ENCODE measurements at regions not wholly inside any gene's neighbourhood (a gene's known extent, or its start where the extent isn't known, plus 50 kb on each side); places are given as distances from the start of the nearest gene placed in this dataset.
"Not testable (repeated sequence)": the region's sequence is repeated elsewhere in the genome, so short reads cannot be mapped to it uniquely, and the experiment has no call there.

- intact Hi-C loops (cut with micrococcal nuclease); DNase-seq; ATAC-seq: not testable (repeated sequence)
These were observed 123.6 kb upstream of the RHOU start for GRCh38 chr1:228611707-228612106.

- ATAC-seq; intact Hi-C loops (cut with micrococcal nuclease): not testable (repeated sequence)
- peak; percentile 77 for DNase-seq
These were observed 113.1 kb upstream of the RHOU start for GRCh38 chr1:228622002-228622716.

DNA sequence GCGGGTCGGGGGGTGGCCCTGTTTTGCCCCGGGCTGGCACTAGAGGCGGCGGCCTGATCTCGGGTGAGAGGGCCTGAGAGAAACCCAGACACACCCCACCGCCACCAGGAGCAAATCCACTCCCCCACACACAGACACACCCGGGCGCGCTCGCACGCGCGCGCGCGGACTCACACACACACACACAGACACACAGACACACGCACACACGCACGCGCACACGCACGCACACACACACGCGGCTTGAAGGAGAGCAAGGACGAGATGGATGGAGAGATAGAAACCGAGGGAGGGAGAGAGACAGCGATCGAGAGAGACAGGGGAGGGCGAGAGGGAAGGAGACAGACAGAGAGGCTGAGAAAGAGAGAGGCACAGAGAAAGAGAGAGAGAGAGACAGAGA, 108.8 kb upstream of the RHOU start:
- ATAC-seq; intact Hi-C loops (cut with micrococcal nuclease): not testable (repeated sequence)
- DNase-seq, result peak; percentile 21

DNA sequence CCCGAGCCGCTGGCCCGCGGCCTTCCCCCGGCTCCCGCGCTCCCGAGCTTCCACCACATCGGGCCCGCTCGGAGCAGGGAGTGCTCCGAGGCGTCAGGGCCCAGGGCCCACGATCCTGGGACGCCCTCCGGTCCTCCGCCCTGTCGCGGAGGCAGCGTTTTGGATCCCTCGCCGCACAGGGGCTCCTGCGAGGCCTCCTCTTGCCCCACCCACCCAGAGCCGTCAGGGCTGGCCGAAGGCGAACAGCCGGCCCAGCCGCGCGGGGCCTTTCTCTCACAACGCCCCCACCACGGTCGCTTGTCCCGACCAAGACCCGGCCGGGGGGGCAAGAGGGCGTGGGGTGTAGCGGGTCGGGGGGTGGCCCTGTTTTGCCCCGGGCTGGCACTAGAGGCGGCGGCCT, 102.4 kb upstream of the RHOU start:
- intact Hi-C loops (cut with micrococcal nuclease); ATAC-seq: not testable (repeated sequence)
- peak; percentile 86 for DNase-seq

DNA sequence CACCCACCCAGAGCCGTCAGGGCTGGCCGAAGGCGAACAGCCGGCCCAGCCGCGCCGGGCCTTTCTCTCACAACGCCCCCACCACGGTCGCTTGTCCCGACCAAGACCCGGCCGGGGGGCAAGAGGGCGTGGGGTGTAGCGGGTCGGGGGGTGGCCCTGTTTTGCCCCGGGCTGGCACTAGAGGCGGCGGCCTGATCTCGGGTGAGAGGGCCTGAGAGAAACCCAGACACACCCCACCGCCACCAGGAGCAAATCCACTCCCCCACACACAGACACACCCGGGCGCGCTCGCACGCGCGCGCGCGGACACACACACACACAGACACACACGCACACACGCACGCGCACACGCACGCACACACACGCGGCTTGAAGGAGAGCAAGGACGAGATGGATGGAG, 100.0 kb upstream of the RHOU start:
- ATAC-seq; intact Hi-C loops (cut with micrococcal nuclease): not testable (repeated sequence)
- peak; percentile 72 for DNase-seq

DNA sequence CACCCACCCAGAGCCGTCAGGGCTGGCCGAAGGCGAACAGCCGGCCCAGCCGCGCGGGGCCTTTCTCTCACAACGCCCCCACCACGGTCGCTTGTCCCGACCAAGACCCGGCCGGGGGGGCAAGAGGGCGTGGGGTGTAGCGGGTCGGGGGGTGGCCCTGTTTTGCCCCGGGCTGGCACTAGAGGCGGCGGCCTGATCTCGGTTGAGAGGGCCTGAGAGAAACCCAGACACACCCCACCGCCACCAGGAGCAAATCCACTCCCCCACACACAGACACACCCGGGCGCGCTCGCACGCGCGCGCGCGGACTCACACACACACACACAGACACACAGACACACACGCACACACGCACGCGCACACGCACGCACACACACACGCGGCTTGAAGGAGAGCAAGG, 97.8 kb upstream of the RHOU start:
- DNase-seq, result peak; percentile 54
- ATAC-seq, result not testable (repeated sequence)

DNA sequence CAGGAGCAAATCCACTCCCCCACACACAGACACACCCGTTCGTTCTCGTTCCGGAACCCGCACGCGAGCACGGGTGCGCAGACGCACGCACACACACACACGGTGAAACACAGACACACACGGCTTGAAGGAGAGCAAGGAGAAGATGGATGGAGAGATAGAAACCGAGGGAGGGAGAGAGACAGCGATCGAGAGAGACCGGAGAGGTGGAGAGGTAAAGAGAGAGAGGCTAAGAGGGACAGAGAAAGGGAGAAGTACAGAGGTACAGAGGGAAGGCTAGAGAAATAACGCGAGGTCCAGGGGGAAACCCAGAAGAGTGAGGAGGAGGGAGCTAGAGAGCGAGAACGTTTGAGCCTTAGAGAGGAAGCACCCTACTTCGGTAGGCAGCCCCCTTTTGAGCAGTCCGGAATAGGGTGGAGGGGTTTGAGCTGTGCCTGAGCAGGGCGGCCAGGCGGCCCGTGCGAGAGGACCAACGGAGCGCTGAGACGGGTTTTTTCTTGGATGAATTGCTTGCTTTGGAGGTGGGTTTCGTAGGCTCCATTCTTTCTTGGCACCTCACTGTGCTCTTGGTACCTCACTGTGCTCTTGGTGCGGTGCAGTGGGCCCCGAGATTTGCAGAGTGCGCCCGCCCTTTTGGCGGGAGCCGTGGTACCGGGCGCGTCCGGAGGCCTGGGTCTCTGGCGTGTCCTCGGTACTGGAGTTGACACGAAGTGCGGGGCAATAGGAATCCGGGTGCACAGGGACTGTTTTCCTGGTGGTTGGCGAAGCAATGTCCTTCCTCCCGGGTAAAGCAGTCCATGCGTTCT, 88.4 kb upstream of the RHOU start:
- peak; percentile 78 for ATAC-seq
- intact Hi-C loops (cut with micrococcal nuclease), result no loop called here
- DNase-seq, result peak; percentile 60

More for the DNA sequence above, 97.8 kb upstream of the RHOU start:
- intact Hi-C loops (cut with micrococcal nuclease), result not testable (repeated sequence)

DNA sequence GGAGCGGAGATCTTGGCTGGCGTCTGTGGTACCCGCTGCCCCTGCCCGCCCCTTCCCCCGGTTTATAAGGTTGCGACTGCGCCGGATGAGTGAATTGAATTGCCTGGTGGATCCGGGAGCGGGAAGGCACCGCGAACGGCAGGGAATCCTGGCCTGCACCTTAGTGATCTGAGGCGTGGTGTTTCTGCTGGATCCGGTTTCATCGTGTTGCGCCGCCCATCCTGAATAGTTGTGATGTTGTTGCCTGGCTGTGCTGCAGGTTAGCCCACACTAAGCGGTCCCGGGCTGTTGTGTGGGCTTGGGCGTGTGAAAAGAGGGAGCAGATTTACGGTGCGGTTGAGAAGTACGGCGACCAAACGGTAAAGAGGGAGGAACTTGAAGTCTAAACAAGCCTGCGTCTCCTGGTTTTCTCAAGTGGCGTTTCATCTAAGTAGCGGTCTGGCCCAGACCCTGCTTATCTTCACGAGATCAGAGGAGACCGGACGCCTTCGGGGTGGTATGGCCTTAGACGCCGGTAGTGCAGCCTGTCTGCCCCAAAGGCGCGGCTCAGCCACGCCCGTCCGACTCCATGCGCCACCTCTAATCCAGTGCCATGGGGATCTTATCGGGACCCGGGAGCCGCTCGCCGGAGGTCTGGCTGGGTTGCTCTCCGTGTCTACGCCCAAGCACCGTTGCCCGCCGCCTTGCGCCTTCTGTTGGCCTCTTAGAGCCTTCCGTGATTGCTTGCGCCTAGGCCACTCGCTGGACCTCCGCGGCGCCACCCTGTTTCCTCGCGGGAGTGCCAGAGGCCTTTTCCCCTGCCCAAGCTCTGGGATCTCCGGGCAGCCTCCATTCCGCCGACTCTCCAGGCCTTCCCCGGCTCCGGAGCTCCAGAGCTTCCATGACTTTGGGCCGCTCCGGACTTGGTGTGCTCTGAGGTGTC, 87.5 kb upstream of the RHOU start:
- DNase-seq (peak; percentile 57), ATAC-seq (peak; percentile 65)
- intact Hi-C loops (cut with micrococcal nuclease), result no loop called here

DNA sequence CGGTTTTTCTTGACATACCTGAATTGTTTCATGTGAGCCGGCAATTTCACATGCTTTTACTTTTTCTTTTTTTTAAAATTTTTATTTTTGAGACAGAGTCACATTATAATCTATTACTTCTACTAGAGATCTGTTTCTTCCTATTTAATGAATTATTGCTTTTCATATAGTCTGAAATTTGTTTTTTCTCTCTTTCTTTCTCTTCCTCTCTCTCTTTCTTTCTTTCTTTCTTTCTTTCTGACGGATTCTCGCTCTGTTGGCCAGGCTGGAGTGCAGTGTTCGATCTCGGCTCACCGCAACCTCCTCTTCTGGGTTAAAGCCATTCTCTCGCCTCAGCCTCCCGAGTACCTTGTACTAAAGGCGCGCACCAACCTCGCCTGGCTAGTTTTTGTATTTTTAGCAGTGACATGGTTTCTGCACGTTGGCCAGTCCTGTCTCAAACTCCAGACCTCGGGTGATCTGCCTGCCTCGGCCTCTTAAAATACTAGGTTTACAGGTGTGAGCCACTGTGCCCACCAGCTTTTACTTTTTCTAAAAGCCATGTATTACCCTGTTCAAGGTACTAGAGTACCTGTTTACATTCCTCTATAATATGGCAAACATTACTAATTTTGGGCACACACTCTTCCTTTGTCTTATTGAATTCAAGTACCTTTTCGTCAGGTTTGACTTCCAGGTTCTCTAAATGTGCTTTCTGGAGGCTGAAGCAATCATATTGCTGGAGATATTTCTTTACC, 86.5 kb upstream of the RHOU start:
- DNase-seq (no peak), ATAC-seq (no peak)
- intact Hi-C loops (cut with micrococcal nuclease), result no loop called here

DNA sequence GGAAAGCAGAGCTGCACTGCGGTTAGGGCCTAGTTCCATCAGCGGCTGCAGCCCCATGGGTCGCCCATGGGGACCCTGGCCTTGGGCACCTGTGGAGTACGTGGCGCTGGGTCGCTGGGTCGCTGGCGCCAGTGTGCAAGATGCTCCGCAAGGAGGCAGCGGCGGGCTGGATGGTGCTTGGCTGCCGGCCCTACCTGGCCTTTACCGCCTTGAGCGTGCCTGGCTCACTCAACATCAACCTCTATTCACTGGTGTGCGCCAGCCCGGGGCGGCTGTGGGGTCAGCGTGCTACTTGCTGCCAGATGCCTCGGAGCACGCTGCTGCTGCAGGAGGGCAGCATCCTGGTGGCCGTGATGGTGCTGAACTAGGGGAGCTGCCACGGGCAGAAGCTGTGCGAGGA, 85.1 kb upstream of the RHOU start:
- intact Hi-C loops (cut with micrococcal nuclease), result no loop called here
- ATAC-seq, result no peak
- peak; percentile 29 for DNase-seq

DNA sequence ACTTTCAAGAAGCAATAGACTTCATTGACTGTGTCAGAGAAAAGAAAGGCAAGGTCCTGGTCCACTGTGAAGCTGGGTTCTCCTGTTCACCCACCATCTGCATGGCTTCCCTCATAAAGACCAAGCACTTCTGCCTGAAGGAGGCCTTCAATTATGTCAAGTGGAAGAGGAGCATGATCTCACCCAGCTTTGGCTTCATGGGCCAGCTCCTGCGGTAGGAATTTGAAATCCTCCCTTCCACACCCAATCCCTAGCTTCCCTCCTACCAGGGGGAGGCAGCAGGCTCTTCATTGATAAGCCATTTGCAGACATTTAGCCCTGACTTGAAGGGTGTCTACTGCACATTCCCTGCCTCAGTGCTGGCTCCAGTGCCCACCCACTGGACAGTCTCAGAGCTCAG, 84.3 kb upstream of the RHOU start:
- ATAC-seq, result no peak
- no peak for DNase-seq
- intact Hi-C loops (cut with micrococcal nuclease), result no loop called here

- ATAC-seq (no peak), DNase-seq (no peak)
- intact Hi-C loops (cut with micrococcal nuclease), result no loop called here
These were observed 83.2 kb upstream of the RHOU start for GRCh38 chr1:228652116-228652515.

- DNase-seq; intact Hi-C loops (cut with micrococcal nuclease); ATAC-seq: not testable (repeated sequence)
These were observed 82.2 kb upstream of the RHOU start for GRCh38 chr1:228653057-228653456.

DNA sequence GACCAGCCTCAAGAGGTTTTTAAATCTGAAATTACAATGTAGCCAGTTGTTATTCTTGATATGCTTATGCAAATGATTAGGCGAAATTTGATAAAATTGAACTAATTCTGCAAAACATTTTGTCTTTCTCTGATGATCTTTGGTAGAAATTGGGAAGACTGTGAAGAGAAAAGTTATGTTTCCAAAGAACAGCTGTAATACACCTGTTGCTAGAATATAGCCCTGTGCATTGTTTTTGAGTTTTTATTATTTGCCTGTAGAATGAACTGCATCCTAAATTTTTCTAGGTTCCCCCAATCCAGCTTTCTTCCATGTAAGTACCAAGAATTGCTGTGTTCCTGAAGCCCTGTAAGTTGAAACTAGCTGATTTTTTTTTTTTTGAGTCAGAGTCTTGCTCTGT, 81.5 kb upstream of the RHOU start:
- no peak for ATAC-seq
- no peak for DNase-seq
- intact Hi-C loops (cut with micrococcal nuclease), result no loop called here

DNA sequence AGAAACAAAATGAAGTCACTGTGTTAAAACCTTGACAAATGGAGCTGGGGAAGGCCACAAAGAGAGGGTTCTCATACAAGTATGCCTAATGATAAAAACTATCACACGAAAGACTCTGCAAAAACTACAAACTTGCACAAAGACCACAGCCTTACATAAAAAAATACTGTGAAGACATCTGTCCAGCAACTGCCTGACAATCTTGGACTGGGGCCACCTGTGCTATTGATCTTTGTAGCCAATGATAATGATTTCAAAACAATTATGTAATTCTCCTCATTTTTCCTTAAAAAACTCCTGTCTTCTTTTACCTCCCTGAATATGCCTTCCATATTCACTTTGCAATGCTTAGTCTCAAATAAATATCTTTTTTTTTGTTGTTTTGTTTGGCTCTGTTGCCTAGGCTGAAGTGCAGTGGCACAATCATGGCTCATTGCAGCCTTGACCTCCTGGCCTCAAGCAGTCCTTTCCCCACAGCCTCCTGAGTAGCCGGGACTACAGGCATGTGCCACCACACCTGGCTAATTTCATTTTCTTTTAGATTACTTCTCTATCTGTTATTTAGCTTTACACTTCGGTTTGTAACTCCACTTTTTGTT, 79.4 kb upstream of the RHOU start:
- no peak for ATAC-seq
- no peak for DNase-seq
- intact Hi-C loops (cut with micrococcal nuclease), result no loop called here

DNA sequence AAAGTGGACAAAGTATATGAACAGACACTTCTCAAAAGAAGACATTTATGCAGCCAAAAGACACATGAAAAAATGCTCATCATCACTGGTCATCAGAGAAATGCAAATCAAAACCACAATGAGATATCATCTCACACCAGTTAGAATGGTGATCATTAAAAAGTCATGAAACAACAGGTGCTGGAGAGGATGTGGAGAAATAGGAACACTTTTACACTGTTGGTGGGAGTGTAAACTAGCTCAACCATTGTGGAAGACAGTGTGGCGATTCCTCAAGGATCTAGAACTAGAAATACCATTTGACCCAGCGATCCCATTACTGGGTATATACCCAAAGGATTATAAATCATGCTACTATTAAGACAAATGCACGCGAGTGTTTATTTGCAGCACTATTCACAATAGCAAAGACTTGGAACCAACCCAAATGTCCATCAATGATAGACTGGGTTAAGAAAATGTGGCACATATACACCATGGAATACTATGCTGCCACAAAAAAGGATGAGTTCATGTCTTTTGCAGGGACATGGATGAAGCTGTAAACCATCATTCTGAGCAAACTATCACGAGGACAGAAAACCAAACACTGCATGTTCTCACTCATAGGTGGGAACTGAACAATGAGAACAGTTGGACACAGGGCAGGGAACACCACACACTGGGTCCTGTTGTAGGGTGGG, 73.1 kb upstream of the RHOU start:
- intact Hi-C loops (cut with micrococcal nuclease); ATAC-seq; DNase-seq: not testable (repeated sequence)

DNA sequence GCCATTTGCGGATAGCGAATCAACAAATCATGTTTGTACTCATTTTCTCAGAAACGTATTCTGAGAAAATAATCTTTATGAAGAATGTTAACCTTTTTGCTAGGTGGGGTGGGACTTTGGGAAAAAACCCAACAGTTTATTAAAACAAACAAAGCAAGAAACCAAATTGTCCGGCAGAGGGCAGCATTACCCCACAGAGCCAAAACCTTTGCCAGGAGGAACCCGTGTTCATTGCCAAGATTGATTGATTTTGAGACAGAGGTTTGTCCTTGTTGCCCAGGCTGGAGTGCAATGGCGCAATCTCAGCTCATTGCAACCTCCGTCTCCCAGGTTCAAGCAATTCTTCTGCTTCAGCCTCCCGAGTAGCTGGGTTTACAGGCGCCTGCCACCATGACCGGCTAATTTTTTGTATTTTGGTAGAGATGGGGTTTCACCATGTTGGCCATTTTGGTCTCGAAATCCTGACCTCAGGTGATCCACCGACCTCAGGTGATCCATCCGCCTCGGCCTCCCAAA, 70.8 kb upstream of the RHOU start:
- ATAC-seq, result peak; percentile 40
- peak; percentile 67 for DNase-seq
- intact Hi-C loops (cut with micrococcal nuclease), result no loop called here
